NCI-H128 (cell line): ENCODE measurements at regions not wholly inside any gene's neighbourhood (a gene's known extent, or its start where the extent isn't known, plus 50 kb on each side); places are given as distances from the start of the nearest gene placed in this dataset.
"Not testable (repeated sequence)": the region's sequence is repeated elsewhere in the genome, so short reads cannot be mapped to it uniquely, and the experiment has no call there.

ENCODE experiments used
- DNase-seq: peaks from one replicate; lab custom pipeline; 2025; ENCODE audit not compliant: unreplicated experiment; lab: John Stamatoyannopoulos, UW

GRCh38 chr4:128540122-128540521, 252.5 kb upstream of the PGRMC2 start:
- DNase-seq = no peak

- DNase-seq = no peak
Measured at GRCh38 chr4:128538111-128538882, 250.7 kb upstream of the PGRMC2 start.

GRCh38 chr4:128536746-128537145, 249.1 kb upstream of the PGRMC2 start:
- DNase-seq = no peak

GRCh38 chr4:128535510-128535909, 247.9 kb upstream of the PGRMC2 start:
- DNase-seq = not testable (repeated sequence)

GRCh38 chr4:128528793-128529553, 241.4 kb upstream of the PGRMC2 start:
- DNase-seq = no peak

- no peak for DNase-seq
Measured at GRCh38 chr4:128527946-128528576, 240.4 kb upstream of the PGRMC2 start.

- DNase-seq = no peak
Measured at GRCh38 chr4:128527351-128527750, 239.7 kb upstream of the PGRMC2 start.

GRCh38 chr4:128525992-128526630, 238.5 kb upstream of the PGRMC2 start:
- DNase-seq = no peak

- no peak for DNase-seq
Measured at GRCh38 chr4:128525387-128525786, 237.8 kb upstream of the PGRMC2 start.

- DNase-seq = no peak
Measured at GRCh38 chr4:128524311-128524710, 236.7 kb upstream of the PGRMC2 start.

- DNase-seq = no peak
Measured at GRCh38 chr4:128521648-128522111, 234.1 kb upstream of the PGRMC2 start.

GRCh38 chr4:128521156-128521555, 233.5 kb upstream of the PGRMC2 start:
- DNase-seq = no peak

- DNase-seq = no peak
Measured at GRCh38 chr4:128519163-128519830, 231.7 kb upstream of the PGRMC2 start.

GRCh38 chr4:128517739-128518510, 230.3 kb upstream of the PGRMC2 start:
- DNase-seq = no peak

- DNase-seq = no peak
Measured at GRCh38 chr4:128517096-128517738, 229.6 kb upstream of the PGRMC2 start.

- DNase-seq = no peak
Measured at GRCh38 chr4:128516301-128516969, 228.8 kb upstream of the PGRMC2 start.

- DNase-seq = no peak
Measured at GRCh38 chr4:128513664-128514484, 226.3 kb upstream of the PGRMC2 start.

GRCh38 chr4:128512767-128513322, 225.2 kb upstream of the PGRMC2 start:
- no peak for DNase-seq
